WTC11 (cell line): ENCODE measurements at regions not wholly inside any gene's neighbourhood (a gene's known extent, or its start where the extent isn't known, plus 50 kb on each side); places are given as distances from the start of the nearest gene placed in this dataset.

ENCODE experiments used
- ATAC-seq: fragments of 200-7000 bp; cut with Tn5 transposase; 2 replicates; pipeline ENCODE4 v1.10.0; 2021; ENCODE audit warnings: mild to moderate bottlenecking, moderate library complexity
- CTCF ChIA-PET: fragments of 300-600 bp; sonication (Branson Sonifier 250); formaldehyde crosslinking; loops from one replicate; lab custom pipeline; 2021; ENCODE audit warnings: antibody characterized with exemption; lab: Charles Lee
- POLR2A ChIA-PET: fragments of 350-600 bp; sonication (Branson Sonifier 250); formaldehyde crosslinking; loops from one replicate; lab custom pipeline; 2021; ENCODE audit warnings: antibody characterized with exemption; lab: Charles Lee
- DNase-seq: peaks from one replicate; pipeline ENCODE4 v3.0.0; 2021; ENCODE audit warnings: low spot score
- H3K27ac Mint-ChIP-seq: 2 replicates; pipeline ENCODE4 v1.8.0; 2021; ENCODE audit warnings: mixed read lengths
- H3K27me3 Mint-ChIP-seq: 2 replicates; pipeline ENCODE4 v1.8.0; 2021; ENCODE audit warnings: low read depth, mild to moderate bottlenecking, moderate library complexity, mixed read lengths
- H3K36me3 Mint-ChIP-seq: 2 replicates; pipeline ENCODE4 v1.8.0; 2021; ENCODE audit warnings: mixed read lengths
- H3K4me1 Mint-ChIP-seq: 2 replicates; pipeline ENCODE4 v1.8.0; 2022; ENCODE audit warnings: mixed read lengths
- H3K4me3 Mint-ChIP-seq: 2 replicates; pipeline ENCODE4 v1.8.0; 2021; ENCODE audit warnings: mild to moderate bottlenecking, moderate library complexity, mixed read lengths
- H3K9me3 Mint-ChIP-seq: 2 replicates; pipeline ENCODE4 v1.8.0; 2021; ENCODE audit warnings: mixed read lengths
- AFF4 ChIP-seq: sonication (generic); formaldehyde crosslinking; IDR thresholded peaks from 2 replicates; pipeline ENCODE4 v1.8.1; 2023; ENCODE audit warnings: mild to moderate bottlenecking, missing genetic modification reagents, borderline replicate concordance
- CDX4 ChIP-seq: fragments of 250-450 bp; sonication (Bioruptor Pico); IDR thresholded peaks from 2 replicates; pipeline ENCODE4 v1.9.0; 2021; ENCODE audit warnings: moderate library complexity, mild to moderate bottlenecking, inconsistent platforms, borderline replicate concordance
- E2F1 ChIP-seq: sonication (generic); formaldehyde crosslinking; IDR thresholded peaks from 2 replicates; pipeline ENCODE4 v1.8.0; 2022; ENCODE audit warnings: mild to moderate bottlenecking, missing genetic modification reagents
- ETV6 ChIP-seq: sonication (generic); formaldehyde crosslinking; IDR thresholded peaks from 2 replicates; pipeline ENCODE4 v1.8.1; 2022; ENCODE audit warnings: mild to moderate bottlenecking, missing genetic modification reagents
- FOXP1 ChIP-seq: sonication (generic); formaldehyde crosslinking; IDR thresholded peaks from 2 replicates; pipeline ENCODE4 v1.8.0; 2022; ENCODE audit warnings: missing genetic modification reagents, mild to moderate bottlenecking, moderate library complexity, borderline replicate concordance
- FOXP4 ChIP-seq: sonication (generic); formaldehyde crosslinking; IDR thresholded peaks from 2 replicates; pipeline ENCODE4 v1.8.0; 2022; ENCODE audit warnings: mild to moderate bottlenecking, missing genetic modification reagents
- HMGA2 ChIP-seq: fragments of 250-450 bp; sonication (Bioruptor Pico); IDR thresholded peaks from 2 replicates; pipeline ENCODE4 v1.4.0; 2021; ENCODE audit warnings: mild to moderate bottlenecking, moderate library complexity
- KAT7 ChIP-seq: sonication (generic); formaldehyde crosslinking; IDR thresholded peaks from 2 replicates; pipeline ENCODE4 v1.8.1; 2023; ENCODE audit warnings: missing genetic modification reagents, mild to moderate bottlenecking, borderline replicate concordance
- MAX ChIP-seq: sonication (generic); formaldehyde crosslinking; IDR thresholded peaks from 2 replicates; pipeline ENCODE4 v1.8.0; 2022; ENCODE audit warnings: mild to moderate bottlenecking, missing genetic modification reagents
- NFATC4 ChIP-seq: fragments of 250-450 bp; sonication (Bioruptor Pico); IDR thresholded peaks from 2 replicates; pipeline ENCODE4 v1.9.0; 2021; ENCODE audit warnings: mild to moderate bottlenecking
- NR1H2 ChIP-seq: sonication (generic); formaldehyde crosslinking; IDR thresholded peaks from 2 replicates; pipeline ENCODE4 v1.9.0; 2021; ENCODE audit warnings: mild to moderate bottlenecking, moderate library complexity, missing genetic modification reagents
- RORB ChIP-seq: fragments of 250-450 bp; sonication (Bioruptor Pico); IDR thresholded peaks from 2 replicates; pipeline ENCODE4 v1.9.0; 2021; ENCODE audit warnings: mild to moderate bottlenecking
- TCF7 ChIP-seq: sonication (generic); formaldehyde crosslinking; IDR thresholded peaks from 2 replicates; pipeline ENCODE4 v1.8.0; 2022; ENCODE audit warnings: mild to moderate bottlenecking, low read depth, missing genetic modification reagents, moderate library complexity
- USF2 ChIP-seq: sonication (generic); formaldehyde crosslinking; IDR thresholded peaks from 2 replicates; pipeline ENCODE4 v1.8.1; 2023; ENCODE audit warnings: mild to moderate bottlenecking, missing genetic modification reagents, moderate library complexity
- ZBTB21 ChIP-seq: sonication (generic); formaldehyde crosslinking; IDR thresholded peaks from 2 replicates; pipeline ENCODE4 v1.8.1; 2023; ENCODE audit warnings: mild to moderate bottlenecking, missing genetic modification reagents, borderline replicate concordance
- ZMAT4 ChIP-seq: fragments of 250-450 bp; sonication (Bioruptor Pico); IDR thresholded peaks from 2 replicates; pipeline ENCODE4 v1.9.0; 2021; ENCODE audit warnings: mild to moderate bottlenecking
- ZNF121 ChIP-seq: sonication (generic); formaldehyde crosslinking; IDR thresholded peaks from 2 replicates; pipeline ENCODE4 v1.8.0; 2023; ENCODE audit warnings: missing genetic modification reagents
- ZNF317 ChIP-seq: sonication (generic); formaldehyde crosslinking; IDR thresholded peaks from 2 replicates; pipeline ENCODE4 v1.8.1; 2023; ENCODE audit warnings: low read depth, mild to moderate bottlenecking, moderate library complexity, missing genetic modification reagents, borderline replicate concordance
- ZNF396 ChIP-seq: fragments of 250-450 bp; sonication (Bioruptor Pico); IDR thresholded peaks from 2 replicates; pipeline ENCODE4 v1.8.0; 2021; ENCODE audit warnings: mild to moderate bottlenecking, moderate library complexity, borderline replicate concordance

GRCh38 chr2:545711-546650, 131.2 kb downstream of the TMEM18 start (continued):
- TF ChIP-seq AFF4 (CRISPR knock-in tag): no peak
- TF ChIP-seq FOXP4 (CRISPR knock-in tag): no peak
- TF ChIP-seq ZBTB21 (CRISPR knock-in tag): no peak
- TF ChIP-seq ZMAT4 (CRISPR knock-in tag): no peak
- TF ChIP-seq HMGA2 (CRISPR knock-in tag): no peak
- no peak for TF ChIP-seq E2F1
- no peak for TF ChIP-seq USF2 (CRISPR knock-in tag)
- no peak for TF ChIP-seq ZNF317 (CRISPR knock-in tag)
- TF ChIP-seq ZNF396: no peak
- TF ChIP-seq KAT7 (CRISPR knock-in tag): no peak
- no peak for TF ChIP-seq RORB
- no peak for TF ChIP-seq ETV6 (CRISPR knock-in tag)
- no peak for TF ChIP-seq CDX4 (CRISPR knock-in tag)
- no peak for TF ChIP-seq MAX (CRISPR knock-in tag)
- no peak for TF ChIP-seq NR1H2 (CRISPR knock-in tag)
- TF ChIP-seq TCF7 (CRISPR knock-in tag): no peak
- TF ChIP-seq, all 79 proteins: peak for 0

- H3K27me3 Mint-ChIP-seq: no peaks in the 10 kb centered on the region; the same call in 1 of the 2 replicates
- H3K4me1 Mint-ChIP-seq: no peaks in the 10 kb centered on the region
- ChIA-PET CTCF (interaction anchor here (1.3 kb wide), 1 partner anchor 16 kb away, joined by 3 read pairs; no protein-coding TSS in a partner anchor), POLR2A (no interaction called here)
- H3K9me3 Mint-ChIP-seq: no peaks in the 10 kb centered on the region
- DNase-seq (no peak), ATAC-seq (no peak)
- no peak overlapping the region for H3K27ac Mint-ChIP-seq
- H3K36me3 Mint-ChIP-seq: no peaks in the 10 kb centered on the region
- no peak overlapping the region for H3K4me3 Mint-ChIP-seq
- no peak for TF ChIP-seq ZNF121 (CRISPR knock-in tag)
- no peak for TF ChIP-seq FOXP1 (CRISPR knock-in tag)
- TF ChIP-seq AFF4 (CRISPR knock-in tag): no peak
- TF ChIP-seq CDX4 (CRISPR knock-in tag): no peak
- TF ChIP-seq ZNF396: no peak
- no peak for TF ChIP-seq NFATC4
Measured at GRCh38 chr2:545228-545627, 132.0 kb downstream of the TMEM18 start.
